GM18858 (cell line): ENCODE measurements at regions not wholly inside any gene's neighbourhood (a gene's known extent, or its start where the extent isn't known, plus 50 kb on each side); places are given as distances from the start of the nearest gene placed in this dataset.

Experiments
- ATAC-seq: cut with Tn5 transposase; IDR thresholded peaks from one replicate; pipeline ENCODE4 v1.9.1; 2021; ENCODE audit not compliant: unreplicated experiment

- no peak for ATAC-seq
Observed at GRCh38 chr7:67738145-67738544, 741.5 kb downstream of the TYW1 start.

DNA sequence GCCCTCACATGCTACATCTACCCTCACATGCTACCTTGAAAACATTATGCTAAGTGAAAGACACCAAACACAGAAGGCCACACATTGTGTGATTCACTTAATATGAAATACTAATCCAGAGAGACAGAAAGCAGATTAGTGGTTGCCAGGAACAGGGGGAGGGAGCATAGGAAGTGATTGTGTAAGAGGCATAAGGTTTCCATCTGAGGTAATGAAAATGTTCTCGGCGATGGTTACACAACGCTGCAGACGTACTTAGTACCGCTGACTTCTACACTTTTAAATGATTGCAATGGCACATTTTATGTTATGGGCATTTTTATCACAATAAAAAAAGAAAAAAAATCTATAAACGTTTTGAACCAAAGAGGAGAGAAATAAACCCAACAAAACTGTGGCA, 742.3 kb downstream of the TYW1 start:
- no peak for ATAC-seq

GRCh38 chr7:67743501-67743900, 746.9 kb downstream of the TYW1 start:
- no peak for ATAC-seq

GRCh38 chr7:67752227-67752626, 755.6 kb downstream of the TYW1 start:
- ATAC-seq, result no peak

DNA sequence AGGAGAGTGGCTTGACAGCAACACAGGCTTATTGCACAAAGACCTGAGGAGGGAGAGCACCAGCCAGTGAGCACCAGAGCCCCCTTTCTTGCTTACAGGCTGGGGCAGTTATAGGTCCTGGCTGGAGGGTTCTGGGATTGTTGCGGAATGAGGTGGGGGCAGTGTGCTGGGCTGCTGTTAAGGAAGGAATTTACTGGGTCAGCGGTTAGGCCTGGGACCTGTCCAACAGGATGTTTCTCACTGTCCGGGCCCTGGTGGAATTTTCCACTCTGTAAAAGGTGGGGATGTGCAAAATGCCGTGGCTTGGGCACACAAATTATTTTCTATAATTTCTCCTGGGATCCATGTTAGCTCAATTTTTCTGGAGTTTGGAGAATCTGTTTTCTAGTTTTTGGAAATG, 757.3 kb downstream of the TYW1 start:
- ATAC-seq, result no peak

GRCh38 chr7:67754651-67755050, 758.0 kb downstream of the TYW1 start:
- no peak for ATAC-seq

DNA sequence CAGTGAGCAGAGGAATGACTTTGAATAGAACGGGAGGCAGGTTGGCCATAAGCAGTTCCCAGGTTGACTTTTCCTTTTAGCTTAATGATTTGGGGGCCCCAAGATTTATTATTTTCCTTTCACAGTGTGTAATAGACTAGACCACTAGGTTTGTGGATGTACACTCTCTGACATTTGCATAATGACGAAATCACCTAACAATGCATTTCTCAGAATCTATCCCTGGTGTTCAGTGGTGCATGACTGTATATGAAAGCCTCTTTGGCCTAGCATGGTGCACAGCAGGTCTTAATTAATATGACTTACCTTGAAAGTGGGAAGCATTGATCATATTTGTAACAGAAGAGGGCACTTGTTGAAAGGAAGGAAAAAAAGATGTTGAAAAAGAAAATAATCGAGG, 761.9 kb downstream of the TYW1 start:
- no peak for ATAC-seq

- no peak for ATAC-seq
Observed at GRCh38 chr7:67760971-67761370, 764.3 kb downstream of the TYW1 start.

GRCh38 chr7:67762516-67762915, 765.9 kb downstream of the TYW1 start:
- no peak for ATAC-seq

GRCh38 chr7:67764289-67764688, 767.7 kb downstream of the TYW1 start:
- ATAC-seq, result no peak

GRCh38 chr7:67765481-67766175, 769.0 kb downstream of the TYW1 start:
- ATAC-seq, result no peak

DNA sequence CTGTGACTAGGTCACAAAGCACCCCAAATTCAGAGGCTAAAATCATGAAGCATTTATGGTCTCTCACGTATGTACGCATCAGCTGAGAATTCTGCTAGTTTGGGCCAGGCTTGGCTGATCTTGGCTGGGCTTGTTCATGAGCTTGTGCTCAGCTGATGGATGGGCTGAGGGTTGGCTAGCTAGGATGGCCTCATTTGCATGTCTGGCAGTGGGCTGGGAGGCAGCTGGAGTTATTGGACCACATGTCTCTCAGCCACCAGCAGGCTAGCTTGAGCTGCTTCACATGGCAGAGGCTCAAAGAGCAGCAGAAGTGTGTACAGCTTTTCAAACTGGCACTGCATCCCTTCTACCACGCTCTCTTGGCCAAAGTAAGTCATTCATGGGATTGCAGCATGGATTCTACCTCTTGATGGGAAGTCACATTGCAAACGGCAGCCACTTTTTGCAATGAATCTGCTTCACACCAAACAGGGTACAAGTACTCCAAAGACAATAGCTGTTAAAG, 770.3 kb downstream of the TYW1 start:
- ATAC-seq, result no peak

GRCh38 chr7:67771846-67772605, 775.4 kb downstream of the TYW1 start:
- no peak for ATAC-seq

- ATAC-seq, result no peak
Observed at GRCh38 chr7:67773081-67773480, 776.4 kb downstream of the TYW1 start.

GRCh38 chr7:67777119-67777518, 780.5 kb downstream of the TYW1 start:
- no peak for ATAC-seq

- ATAC-seq, result no peak
Observed at GRCh38 chr7:67781841-67782240, 785.2 kb downstream of the TYW1 start.

- ATAC-seq, result no peak
Observed at GRCh38 chr7:67786021-67786420, 789.4 kb downstream of the TYW1 start.

DNA sequence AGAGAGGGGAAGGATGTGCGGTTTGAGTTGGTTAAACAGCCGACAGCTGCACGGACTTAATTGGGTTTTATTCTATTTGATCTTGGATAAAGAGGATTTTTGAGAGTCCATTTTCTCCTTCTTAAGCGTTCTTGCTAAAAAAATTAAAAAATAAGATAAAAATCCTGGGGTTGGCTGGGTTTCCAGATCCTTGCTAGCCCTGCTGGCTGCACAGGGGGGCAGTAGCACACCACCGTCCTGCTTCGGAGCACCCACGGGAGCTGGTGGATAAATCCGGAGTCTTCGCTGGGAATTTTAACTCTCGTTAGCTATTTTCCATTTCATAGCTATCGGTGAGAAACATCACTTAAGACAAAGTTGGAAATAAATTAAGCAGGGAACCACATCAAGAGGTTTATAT, 792.0 kb downstream of the TYW1 start:
- no peak for ATAC-seq

GRCh38 chr7:67791918-67792317, 795.3 kb downstream of the TYW1 start:
- no peak for ATAC-seq

- ATAC-seq, result no peak
Observed at GRCh38 chr7:67794544-67794943, 797.9 kb downstream of the TYW1 start.

- no peak for ATAC-seq
Observed at GRCh38 chr7:67803789-67804188, 807.2 kb downstream of the TYW1 start.

- ATAC-seq, result no peak
Observed at GRCh38 chr7:67805921-67806471, 809.4 kb downstream of the TYW1 start.
